Stimulated activated CD4-positive, alpha-beta T cell treated with anti-CD3 and anti-CD28 coated beads, Interleukin-15, amount 100 ng/mL, for 48 hours (primary cell): ENCODE measurements at regions not wholly inside any gene's neighbourhood (a gene's known extent, or its start where the extent isn't known, plus 50 kb on each side); places are given as distances from the start of the nearest gene placed in this dataset.

ENCODE experiments used
- DNase-seq, 2 donors: peaks; one replicate each; pipeline ENCODE4 v3.0.0-alpha.2; 2020; ENCODE audit warnings: low read depth in 2 of 2

- DNase-seq = no peak
Observed at GRCh38 chr11:134559602-134559962, 147.5 kb upstream of the B3GAT1 start.

DNA sequence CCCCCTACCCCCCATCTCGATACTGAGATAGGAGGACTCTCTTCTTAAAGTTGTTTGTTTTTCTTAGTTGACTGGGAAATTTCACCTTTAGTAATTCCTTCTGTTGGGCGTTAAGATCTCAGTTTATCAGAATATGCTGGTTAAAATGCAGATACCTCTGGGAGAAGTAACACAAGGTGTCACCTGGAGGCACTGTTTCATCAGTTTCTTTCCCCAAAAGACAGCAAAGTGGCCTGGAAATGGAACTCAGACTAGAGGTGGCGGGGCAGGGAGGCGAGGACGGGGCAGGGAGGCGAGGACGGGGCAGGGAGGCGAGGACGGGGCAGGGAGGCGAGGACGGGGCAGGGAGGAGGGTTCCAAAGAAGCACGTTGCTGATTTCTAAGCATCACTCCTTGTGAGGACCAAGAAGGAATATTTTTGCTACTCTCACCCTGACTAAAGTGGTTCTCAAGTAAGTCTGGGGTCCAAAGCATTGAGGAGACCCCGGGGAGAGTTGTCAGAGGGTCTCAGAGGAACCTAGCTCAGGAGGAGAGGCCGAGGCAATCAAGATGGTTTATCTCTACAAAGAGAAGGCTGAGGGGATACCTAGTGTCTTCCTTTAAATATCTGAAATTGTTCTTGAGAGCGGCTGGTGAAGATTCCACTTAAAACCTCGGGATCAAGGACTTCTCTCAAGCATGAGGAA lies 147.0 kb upstream of the B3GAT1 start:
- DNase-seq = no peak

DNA sequence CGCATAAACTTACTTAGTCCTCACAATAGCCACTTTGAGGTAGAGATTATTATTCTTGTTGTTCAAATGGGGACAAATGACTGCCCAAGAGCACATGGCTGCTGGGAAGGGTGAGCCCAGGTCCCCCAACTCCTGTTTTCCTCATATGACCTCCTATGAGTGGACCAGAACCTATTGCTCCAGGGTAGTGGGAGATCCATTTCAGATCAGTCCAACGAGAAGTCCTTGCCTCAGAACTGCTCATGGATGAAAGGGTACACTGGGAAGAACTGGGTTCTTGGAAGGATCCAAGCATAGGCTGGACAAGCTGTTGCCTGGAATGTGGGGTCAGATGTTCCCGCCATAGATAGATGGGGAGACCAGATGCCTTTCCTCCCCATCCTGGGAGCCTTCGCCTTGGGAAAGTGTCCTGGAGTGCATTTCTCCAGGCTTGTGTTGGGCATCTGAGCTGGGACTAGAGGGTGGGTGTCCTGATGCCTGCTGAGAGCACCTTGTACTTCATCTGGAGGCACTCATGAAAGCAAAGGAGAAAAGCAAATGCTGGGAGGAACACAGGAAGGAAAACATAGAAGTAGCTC lies 146.3 kb upstream of the B3GAT1 start:
- no peak for DNase-seq

- DNase-seq = no peak
Observed at GRCh38 chr11:134557571-134558257, 145.7 kb upstream of the B3GAT1 start.

- DNase-seq = no peak
Observed at GRCh38 chr11:134556186-134556585, 144.1 kb upstream of the B3GAT1 start.

DNA sequence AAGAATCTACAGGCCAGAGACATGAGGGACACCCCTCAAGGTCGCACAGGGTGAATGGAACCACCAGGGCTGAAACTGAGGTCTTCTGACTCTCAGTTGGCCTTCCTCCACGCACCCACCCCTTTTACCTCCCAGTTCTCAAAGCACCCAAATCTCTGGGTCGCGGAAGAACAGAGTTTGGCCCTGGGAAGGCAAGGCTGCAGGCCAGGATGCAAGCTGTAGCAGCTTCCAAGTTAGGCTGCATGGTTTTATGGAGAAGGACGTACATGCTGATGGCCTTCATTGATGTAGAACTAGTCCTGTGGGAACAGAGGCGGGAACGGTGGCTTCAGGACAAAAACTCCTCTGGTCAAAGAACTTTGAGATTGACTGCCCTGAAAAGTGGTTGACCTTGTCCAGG lies 143.5 kb upstream of the B3GAT1 start:
- DNase-seq = no peak

GRCh38 chr11:134554861-134555260 lies 142.8 kb upstream of the B3GAT1 start:
- no peak for DNase-seq

DNA sequence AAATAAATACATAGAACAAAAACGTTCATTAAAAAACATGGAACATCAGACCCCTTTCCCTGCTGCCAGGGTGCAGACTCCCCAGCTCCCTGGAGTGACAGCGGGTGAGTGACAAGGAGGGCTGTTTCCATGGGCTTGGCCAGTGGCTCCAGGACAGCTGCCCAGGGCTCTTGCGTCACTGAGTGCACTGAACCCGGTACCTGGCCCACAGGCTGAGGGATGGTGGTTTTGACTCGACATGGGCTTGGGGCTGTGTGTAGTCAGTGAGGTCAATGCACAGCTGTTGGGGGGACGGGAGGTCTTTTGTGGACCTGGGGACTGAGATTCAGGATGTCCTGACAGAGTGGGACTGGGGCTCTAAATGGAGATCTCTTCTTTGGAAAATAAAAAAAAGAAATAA lies 142.1 kb upstream of the B3GAT1 start:
- no peak for DNase-seq

- no peak for DNase-seq
Observed at GRCh38 chr11:134552749-134553148, 140.7 kb upstream of the B3GAT1 start.

DNA sequence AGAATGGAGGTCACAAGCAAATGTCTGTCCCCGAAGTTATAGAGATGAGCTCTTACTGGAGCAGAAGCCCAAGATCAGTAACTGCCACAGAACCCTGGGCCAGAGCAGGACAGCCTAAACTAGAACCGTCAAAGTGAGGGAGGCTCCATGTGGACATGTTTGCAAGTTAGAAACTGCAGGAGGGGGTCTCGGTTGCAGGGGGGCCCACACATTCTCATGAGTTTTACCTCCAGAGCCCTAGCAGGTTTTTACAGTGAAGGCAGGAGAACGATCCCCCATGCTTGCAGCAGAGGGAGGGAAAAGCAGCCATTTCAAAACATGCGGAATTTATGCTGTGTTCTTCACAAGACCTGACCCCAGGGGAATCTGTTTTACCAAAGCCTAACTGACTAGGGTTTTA lies 133.5 kb upstream of the B3GAT1 start:
- DNase-seq = no peak

GRCh38 chr11:134544095-134544815 lies 132.2 kb upstream of the B3GAT1 start:
- no peak for DNase-seq

GRCh38 chr11:134543645-134544044 lies 131.6 kb upstream of the B3GAT1 start:
- no peak for DNase-seq

- no peak for DNase-seq
Observed at GRCh38 chr11:134543241-134543640, 131.2 kb upstream of the B3GAT1 start.

- no peak for DNase-seq
Observed at GRCh38 chr11:134542401-134543165, 130.5 kb upstream of the B3GAT1 start.

DNA sequence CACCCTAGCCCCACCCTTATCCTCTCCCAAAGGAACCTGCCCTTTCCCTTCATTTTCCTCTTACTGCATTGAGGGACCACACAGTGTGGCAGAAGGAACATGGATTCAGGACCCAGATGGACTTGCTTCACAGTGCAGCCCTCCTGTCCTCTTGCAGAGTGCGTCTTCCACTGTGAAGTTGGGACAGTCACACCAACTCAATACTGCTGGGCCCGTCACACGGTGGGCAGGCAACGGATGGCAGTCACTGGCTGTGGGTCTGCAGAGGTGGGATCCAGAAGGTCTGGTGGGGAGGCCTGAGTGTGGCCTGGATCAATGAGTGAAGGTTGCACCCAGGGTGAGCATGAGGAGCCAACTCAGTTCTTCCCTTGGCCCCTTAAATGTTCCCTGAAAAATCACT lies 129.9 kb upstream of the B3GAT1 start:
- no peak for DNase-seq

DNA sequence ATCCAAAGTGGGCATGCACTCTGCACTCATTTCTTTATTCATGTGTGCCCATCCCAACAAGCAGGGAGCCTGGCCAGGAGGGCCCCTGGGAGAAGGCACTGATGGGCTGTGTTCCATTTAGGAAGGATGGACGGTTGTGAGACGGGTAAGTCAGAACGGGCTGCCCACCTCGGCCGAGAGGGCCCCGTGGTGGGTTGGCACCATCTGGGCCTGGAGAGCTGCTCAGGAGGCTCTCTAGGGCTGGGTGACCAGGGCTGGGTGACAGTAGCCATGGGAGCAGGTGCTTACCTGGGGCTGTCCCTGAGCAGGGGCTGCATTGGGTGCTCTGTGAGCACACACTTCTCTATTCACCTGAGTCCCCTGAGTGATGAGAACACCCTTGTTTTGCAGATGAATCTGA lies 129.3 kb upstream of the B3GAT1 start:
- DNase-seq = no peak

DNA sequence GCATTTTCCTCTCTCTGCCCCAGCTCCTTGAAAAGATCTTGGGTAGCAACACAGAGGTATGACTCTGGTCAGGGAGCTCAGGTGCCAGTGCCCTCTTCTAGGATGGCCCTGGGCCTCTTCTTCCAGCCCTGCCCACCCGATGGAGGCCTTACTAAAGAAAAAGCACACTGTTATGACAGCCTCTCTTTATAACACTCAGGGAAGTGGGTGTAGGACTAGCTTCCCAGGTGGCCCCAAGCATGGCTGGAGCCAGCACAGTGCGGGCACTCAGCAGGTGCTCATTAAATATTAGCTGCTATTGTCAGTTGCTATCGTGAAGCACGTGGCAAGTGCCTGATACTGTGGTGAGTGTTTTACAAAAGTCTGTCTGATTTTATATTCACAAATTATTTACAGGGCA lies 127.2 kb upstream of the B3GAT1 start:
- DNase-seq = no peak

- DNase-seq = no peak
Observed at GRCh38 chr11:134538742-134539141, 126.7 kb upstream of the B3GAT1 start.

GRCh38 chr11:134537941-134538340 lies 125.9 kb upstream of the B3GAT1 start:
- no peak for DNase-seq

GRCh38 chr11:134537296-134537695 lies 125.3 kb upstream of the B3GAT1 start:
- DNase-seq = no peak

DNA sequence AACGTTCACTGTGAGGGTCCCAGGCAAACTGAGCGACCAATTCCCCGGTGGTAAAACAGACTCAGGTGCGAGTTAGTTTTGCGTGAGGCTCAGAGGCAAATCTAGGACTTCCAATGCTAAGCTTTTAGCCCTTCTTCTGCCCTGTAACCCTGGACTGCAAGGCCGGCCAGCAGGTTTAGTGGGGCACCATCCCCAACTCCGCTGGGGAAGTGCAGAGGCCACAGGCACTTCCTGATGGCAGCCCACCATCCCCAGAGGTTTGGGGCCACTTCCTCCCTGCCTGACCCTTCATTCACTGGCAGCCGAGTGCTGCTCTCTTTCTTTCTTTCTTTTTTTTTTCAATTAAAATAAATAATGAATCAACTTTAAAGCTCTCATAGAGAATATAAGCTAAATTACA lies 124.6 kb upstream of the B3GAT1 start:
- DNase-seq = no peak

GRCh38 chr11:134536219-134536618 lies 124.2 kb upstream of the B3GAT1 start:
- DNase-seq = no peak
